Naive B cell (primary cell): ENCODE measurements at regions not wholly inside any gene's neighbourhood (a gene's known extent, or its start where the extent isn't known, plus 50 kb on each side); places are given as distances from the start of the nearest gene placed in this dataset.

Experiments
- ATAC-seq, 2 donors: fragments of 150-1000 bp; cut with Tn5 transposase; 2 replicates each; pipeline ENCODE4 v1.10.0; 2021; ENCODE audit warnings: low read depth in 2 of 2, mild to moderate bottlenecking in 2 of 2, moderate library complexity in 2 of 2
- DNase-seq: peaks from one replicate; pipeline ENCODE4 v3.0.0; 2022
- H3K27ac Mint-ChIP-seq, 6 donors: one replicate each; pipeline ENCODE4 v1.8.0; 2020 to 2022; ENCODE audit warnings: mild to moderate bottlenecking in 6 of 6, mixed read lengths in 6 of 6, moderate library complexity in 5 of 6, inconsistent platforms in 2 of 6
- H3K27me3 Mint-ChIP-seq, 3 donors: one replicate each; pipeline ENCODE4 v1.8.0; 2021 to 2022; ENCODE audit warnings: mixed read lengths in 3 of 3, mild to moderate bottlenecking in 1 of 3
- H3K36me3 Mint-ChIP-seq, 2 donors: one replicate each; pipeline ENCODE4 v1.8.0; 2020 to 2022; ENCODE audit warnings: mixed read lengths in 2 of 2, inconsistent platforms in 1 of 2, mild to moderate bottlenecking in 1 of 2
- H3K4me1 Mint-ChIP-seq, 3 donors: one replicate each; pipeline ENCODE4 v1.8.0; 2020 to 2022; ENCODE audit warnings: mixed read lengths in 3 of 3, inconsistent platforms in 1 of 3, mild to moderate bottlenecking in 1 of 3, moderate library complexity in 1 of 3
- H3K4me3 Mint-ChIP-seq, 8 donors: one replicate each; pipeline ENCODE4 v1.8.0; 2020 to 2022; ENCODE audit warnings: mild to moderate bottlenecking in 8 of 8, mixed read lengths in 8 of 8, moderate library complexity in 8 of 8, inconsistent platforms in 2 of 8
- H3K9me3 Mint-ChIP-seq, 7 donors: one replicate each; pipeline ENCODE4 v1.8.0; 2020 to 2022; ENCODE audit warnings: mixed read lengths in 7 of 7, mild to moderate bottlenecking in 5 of 7, inconsistent platforms in 2 of 7, moderate library complexity in 1 of 7

- Mint-ChIP-seq H3K27ac (no peak overlapping the region), H3K9me3 (peaks cover 0 to 12% (median 7%) of the 10 kb centered on the region in 7 donors), H3K4me3 (no peak overlapping the region), H3K27me3 (no peaks in the 10 kb centered on the region), H3K4me1 (no peaks in the 10 kb centered on the region), H3K36me3 (no peaks in the 10 kb centered on the region)
- ATAC-seq: no peak
- no peak for DNase-seq
Measured at GRCh38 chr1:242735323-242735722, 210.8 kb upstream of the PLD5 start.

- Mint-ChIP-seq H3K4me1 (peaks cover 0 to 7% (median 0%) of the 10 kb centered on the region in 3 donors), H3K9me3 (peaks cover 0 to 10% (median 6%) of the 10 kb centered on the region in 7 donors), H3K27ac (no peak overlapping the region), H3K27me3 (peaks cover 0 to 5% (median 0%) of the 10 kb centered on the region in 3 donors), H3K4me3 (no peak overlapping the region), H3K36me3 (no peaks in the 10 kb centered on the region)
- DNase-seq (no peak), ATAC-seq (no peak)
Measured at GRCh38 chr1:242731446-242731845, 206.9 kb upstream of the PLD5 start.

- H3K36me3 Mint-ChIP-seq: no peaks in the 10 kb centered on the region
- no peak overlapping the region for H3K4me3 Mint-ChIP-seq
- peaks cover 0 to 10% (median 0%) of the 10 kb centered on the region in 3 donors for H3K27me3 Mint-ChIP-seq
- H3K4me1 Mint-ChIP-seq: peaks cover 0 to 7% (median 0%) of the 10 kb centered on the region in 3 donors
- ATAC-seq: no peak
- DNase-seq: no peak
- H3K9me3 Mint-ChIP-seq: peaks cover 0 to 15% (median 11%) of the 10 kb centered on the region in 7 donors
- no peak overlapping the region for H3K27ac Mint-ChIP-seq
Measured at GRCh38 chr1:242728696-242729095, 204.2 kb upstream of the PLD5 start.

GRCh38 chr1:242723044-242723716 lies 198.7 kb upstream of the PLD5 start:
- Mint-ChIP-seq H3K27ac (peak overlapping the region in 1 of 6 donors; percentile 8), H3K4me3 (no peak overlapping the region), H3K4me1 (peaks cover 0 to 7% (median 0%) of the 10 kb centered on the region in 3 donors), H3K36me3 (peaks cover 7% of the 10 kb centered on the region in 2 donors), H3K27me3 (peaks cover 0 to 10% (median 5%) of the 10 kb centered on the region in 3 donors), H3K9me3 (peaks cover 4 to 24% (median 14%) of the 10 kb centered on the region in 7 donors)
- no peak for ATAC-seq
- DNase-seq: no peak

GRCh38 chr1:242718967-242719366 lies 194.5 kb upstream of the PLD5 start:
- peaks cover 7 to 19% (median 14%) of the 10 kb centered on the region in 7 donors for H3K9me3 Mint-ChIP-seq
- DNase-seq (no peak), ATAC-seq (no peak)
- peaks cover 7 to 24% (median 10%) of the 10 kb centered on the region in 3 donors for H3K27me3 Mint-ChIP-seq
- peaks cover 0 to 2% (median 0%) of the 10 kb centered on the region in 3 donors for H3K4me1 Mint-ChIP-seq
- H3K36me3 Mint-ChIP-seq: peaks cover 7 to 17% of the 10 kb centered on the region in 2 donors
- H3K4me3 Mint-ChIP-seq: no peak overlapping the region
- H3K27ac Mint-ChIP-seq: no peak overlapping the region

- H3K9me3 Mint-ChIP-seq: peaks cover 2 to 13% (median 7%) of the 10 kb centered on the region in 7 donors
- DNase-seq (no peak), ATAC-seq (no peak)
- peaks cover 0 to 4% (median 4%) of the 10 kb centered on the region in 3 donors for H3K4me1 Mint-ChIP-seq
- H3K4me3 Mint-ChIP-seq: no peak overlapping the region
- H3K27me3 Mint-ChIP-seq: peaks cover 16 to 25% (median 20%) of the 10 kb centered on the region in 3 donors
- H3K36me3 Mint-ChIP-seq: peaks cover 0 to 10% of the 10 kb centered on the region in 2 donors
- no peak overlapping the region for H3K27ac Mint-ChIP-seq
Measured at GRCh38 chr1:242712248-242712647, 187.8 kb upstream of the PLD5 start.

- DNase-seq (no peak), ATAC-seq (no peak)
- Mint-ChIP-seq H3K36me3 (peaks cover 0 to 10% of the 10 kb centered on the region in 2 donors), H3K27ac (peak overlapping the region in 1 of 6 donors; percentile 46), H3K27me3 (peaks cover 13 to 25% (median 20%) of the 10 kb centered on the region in 3 donors), H3K9me3 (peaks cover 2 to 13% (median 7%) of the 10 kb centered on the region in 7 donors), H3K4me1 (peaks cover 0 to 5% (median 4%) of the 10 kb centered on the region in 3 donors), H3K4me3 (no peak overlapping the region)
Measured at GRCh38 chr1:242710847-242711246, 186.3 kb upstream of the PLD5 start.

- Mint-ChIP-seq H3K27me3 (peaks cover 13 to 28% (median 20%) of the 10 kb centered on the region in 3 donors), H3K4me1 (peaks cover 0 to 5% (median 2%) of the 10 kb centered on the region in 3 donors), H3K9me3 (peaks cover 2 to 13% (median 7%) of the 10 kb centered on the region in 7 donors), H3K36me3 (peaks cover 0 to 10% of the 10 kb centered on the region in 2 donors), H3K27ac (no peak overlapping the region), H3K4me3 (no peak overlapping the region)
- ATAC-seq (no peak), DNase-seq (no peak)
Measured at GRCh38 chr1:242710286-242710685, 185.8 kb upstream of the PLD5 start.

- DNase-seq (no peak), ATAC-seq (no peak)
- Mint-ChIP-seq H3K27me3 (peaks cover 0 to 16% (median 14%) of the 10 kb centered on the region in 3 donors), H3K4me3 (no peak overlapping the region), H3K27ac (no peak overlapping the region), H3K4me1 (peaks cover 0 to 5% (median 3%) of the 10 kb centered on the region in 3 donors), H3K9me3 (peaks cover 0 to 9% (median 0%) of the 10 kb centered on the region in 7 donors), H3K36me3 (peaks cover 0 to under 1% of the 10 kb centered on the region in 2 donors)
Measured at GRCh38 chr1:242703467-242703866, 179.0 kb upstream of the PLD5 start.

GRCh38 chr1:242692988-242693387 lies 168.5 kb upstream of the PLD5 start:
- peaks cover 13 to 25% (median 23%) of the 10 kb centered on the region in 3 donors for H3K4me1 Mint-ChIP-seq
- DNase-seq (no peak), ATAC-seq (no peak)
- no peaks in the 10 kb centered on the region for H3K36me3 Mint-ChIP-seq
- no peak overlapping the region for H3K4me3 Mint-ChIP-seq
- H3K27me3 Mint-ChIP-seq: peaks cover 0 to 9% (median 0%) of the 10 kb centered on the region in 3 donors
- H3K9me3 Mint-ChIP-seq: peaks cover 0 to 7% (median 2%) of the 10 kb centered on the region in 7 donors
- H3K27ac Mint-ChIP-seq: no peak overlapping the region

GRCh38 chr1:242691610-242691945 lies 167.1 kb upstream of the PLD5 start:
- H3K4me1 Mint-ChIP-seq: peaks cover 5 to 17% (median 15%) of the 10 kb centered on the region in 3 donors
- H3K9me3 Mint-ChIP-seq: peaks cover 0 to 7% (median 3%) of the 10 kb centered on the region in 7 donors
- DNase-seq: no peak
- H3K27ac Mint-ChIP-seq: peak overlapping the region in 3 of 6 donors; percentile 15 to 77 (median 31)
- H3K4me3 Mint-ChIP-seq: peak overlapping the region in 2 of 8 donors; percentile 20 to 80
- H3K27me3 Mint-ChIP-seq: peaks cover 4 to 7% (median 6%) of the 10 kb centered on the region in 3 donors
- no peak for ATAC-seq
- no peaks in the 10 kb centered on the region for H3K36me3 Mint-ChIP-seq

- Mint-ChIP-seq H3K4me3 (peak overlapping the region in 3 of 8 donors; percentile 20 to 80 (median 26)), H3K9me3 (peaks cover 0 to 6% (median 3%) of the 10 kb centered on the region in 7 donors), H3K27ac (peak overlapping the region; percentile 31 to 90 (median 76)), H3K4me1 (peaks cover 3 to 16% (median 15%) of the 10 kb centered on the region in 3 donors), H3K36me3 (no peaks in the 10 kb centered on the region), H3K27me3 (peaks cover 4 to 7% (median 6%) of the 10 kb centered on the region in 3 donors)
- ATAC-seq (no peak), DNase-seq (no peak)
Measured at GRCh38 chr1:242690849-242691609, 166.5 kb upstream of the PLD5 start.

GRCh38 chr1:242689378-242689777 lies 164.9 kb upstream of the PLD5 start:
- Mint-ChIP-seq H3K9me3 (peaks cover 0 to 6% (median 3%) of the 10 kb centered on the region in 7 donors), H3K4me3 (no peak overlapping the region), H3K36me3 (no peaks in the 10 kb centered on the region), H3K4me1 (peaks cover 3 to 16% (median 15%) of the 10 kb centered on the region in 3 donors), H3K27ac (no peak overlapping the region), H3K27me3 (peaks cover 4 to 7% (median 6%) of the 10 kb centered on the region in 3 donors)
- ATAC-seq: no peak
- no peak for DNase-seq
